ENCODE measurements at regions not wholly inside any gene's neighbourhood (a gene's known extent, or its start where the extent isn't known, plus 50 kb on each side); places are given as distances from the start of the nearest gene placed in this dataset.

DNA sequence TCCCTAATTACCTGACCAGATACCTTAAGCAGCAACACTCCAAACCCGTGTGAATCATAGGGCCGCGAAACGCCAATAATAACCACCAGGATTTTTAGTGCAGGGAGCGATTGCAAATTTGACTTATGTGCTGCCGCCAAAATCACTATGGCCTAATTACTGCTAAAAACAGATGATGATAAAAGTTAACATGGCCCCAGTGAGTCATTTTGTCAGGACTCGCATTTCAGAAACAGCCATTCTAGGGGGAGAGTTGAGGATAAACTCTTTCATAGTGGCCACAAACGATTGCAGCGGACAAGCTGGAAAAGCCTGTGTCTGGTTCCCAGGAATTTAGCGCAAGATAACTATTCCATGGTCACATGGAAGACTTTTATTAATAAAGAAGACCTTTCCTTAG is 103.4 kb downstream of the HLX start:
- DNase-seq (ENCODE audit: low read depth in 2 of 2), result no peak

DNA sequence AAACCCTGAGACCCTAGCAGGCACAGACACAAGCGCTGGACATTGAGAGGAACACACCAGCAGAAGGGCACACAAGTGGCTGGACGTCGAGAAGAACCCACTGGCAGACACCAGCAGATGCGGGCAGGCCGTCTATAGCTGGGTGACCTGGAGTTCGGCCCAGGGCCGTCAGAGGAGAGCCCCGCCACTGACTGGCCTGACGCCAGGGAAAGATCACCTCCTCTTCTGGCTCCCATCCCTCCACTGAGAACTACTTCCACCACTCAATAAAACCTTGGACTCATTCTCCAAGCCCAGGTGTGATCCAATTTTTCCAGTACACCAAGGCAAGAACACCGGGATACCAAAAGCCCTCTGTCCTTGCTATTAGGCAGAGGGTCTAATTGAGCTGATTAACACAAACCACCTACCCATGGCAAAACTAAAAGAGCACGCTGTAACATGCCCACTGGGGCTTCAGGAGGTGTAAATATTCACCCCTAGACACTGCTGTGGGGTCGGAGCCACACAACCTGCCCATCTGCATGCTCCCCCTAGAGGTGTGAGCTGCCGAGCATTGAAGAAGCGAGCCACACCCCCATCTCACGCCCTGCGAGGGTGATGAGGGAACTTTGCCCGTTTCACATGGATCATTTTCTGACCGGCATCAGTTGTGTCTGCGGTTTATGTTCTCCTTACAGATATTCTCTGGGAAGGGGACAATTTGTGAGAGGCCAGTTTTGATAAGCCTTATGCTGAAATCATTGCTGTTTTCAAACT is 104.8 kb downstream of the HLX start:
- DNase-seq (ENCODE audit: low read depth in 2 of 2), result no peak

DNA sequence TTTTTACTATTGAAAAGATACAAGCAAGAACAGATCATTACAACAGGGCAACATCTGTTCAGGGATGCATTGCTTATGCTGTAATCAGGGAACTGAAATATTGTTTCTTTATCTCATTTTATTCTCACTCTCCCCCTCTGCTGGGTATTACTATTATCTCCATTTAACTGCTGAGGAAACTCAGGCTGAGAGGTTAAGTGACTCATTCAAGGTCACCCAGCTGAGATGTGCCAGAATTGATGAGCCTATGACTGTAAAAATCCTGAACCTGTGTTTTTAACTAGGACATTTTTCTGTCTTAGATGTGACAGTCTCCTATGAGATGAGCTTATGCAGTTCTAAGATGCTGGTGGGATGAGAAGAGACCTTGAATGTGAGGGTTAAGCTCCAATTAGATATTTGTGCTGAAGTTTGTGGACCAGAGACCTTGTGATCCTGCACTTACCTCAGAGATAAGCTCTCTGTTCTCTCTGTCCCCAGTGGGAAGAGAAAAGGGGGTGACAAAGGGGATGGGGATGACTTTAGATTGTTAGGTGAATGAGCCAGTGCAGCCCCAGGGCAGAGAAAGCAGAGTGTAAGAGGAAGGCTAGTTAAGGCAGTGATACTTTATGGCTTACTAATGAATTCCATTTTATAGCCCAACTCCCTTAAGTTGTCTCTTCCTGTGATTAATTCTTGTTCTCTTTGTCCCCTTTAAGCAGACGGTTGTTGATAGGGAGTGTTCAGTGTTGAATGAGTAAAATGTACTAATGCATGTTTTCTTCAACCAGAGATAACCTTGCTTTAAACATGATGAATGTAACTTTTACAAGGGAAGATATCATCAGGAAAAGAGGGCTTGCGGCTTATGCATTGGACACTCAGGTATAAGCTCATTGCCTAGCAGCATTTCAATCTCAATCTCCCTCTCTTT is 111.4 kb downstream of the HLX start:
- peak in 1 of 2 experiments; percentile 44 for DNase-seq (ENCODE audit: low read depth in 2 of 2)

DNA sequence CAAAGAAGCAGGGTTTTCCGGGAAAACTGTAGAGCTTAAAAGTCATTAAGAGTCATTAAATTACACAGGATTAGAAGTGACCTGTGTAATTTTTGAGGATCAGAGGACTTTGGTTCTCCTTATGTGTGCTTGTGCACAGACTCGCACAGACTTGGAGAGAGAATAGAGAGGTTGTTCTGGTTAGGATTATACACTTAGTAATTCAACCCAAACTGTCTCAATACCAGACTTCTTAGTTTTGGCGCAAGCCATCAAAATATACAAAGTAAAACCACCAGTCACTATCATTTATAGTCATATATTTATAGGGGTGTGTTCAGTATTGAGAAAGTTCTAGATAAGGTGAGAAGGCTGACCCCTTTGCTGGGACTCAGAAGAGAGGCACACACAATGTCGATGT is 112.3 kb downstream of the HLX start:
- no peak for DNase-seq (ENCODE audit: low read depth in 2 of 2)

DNA sequence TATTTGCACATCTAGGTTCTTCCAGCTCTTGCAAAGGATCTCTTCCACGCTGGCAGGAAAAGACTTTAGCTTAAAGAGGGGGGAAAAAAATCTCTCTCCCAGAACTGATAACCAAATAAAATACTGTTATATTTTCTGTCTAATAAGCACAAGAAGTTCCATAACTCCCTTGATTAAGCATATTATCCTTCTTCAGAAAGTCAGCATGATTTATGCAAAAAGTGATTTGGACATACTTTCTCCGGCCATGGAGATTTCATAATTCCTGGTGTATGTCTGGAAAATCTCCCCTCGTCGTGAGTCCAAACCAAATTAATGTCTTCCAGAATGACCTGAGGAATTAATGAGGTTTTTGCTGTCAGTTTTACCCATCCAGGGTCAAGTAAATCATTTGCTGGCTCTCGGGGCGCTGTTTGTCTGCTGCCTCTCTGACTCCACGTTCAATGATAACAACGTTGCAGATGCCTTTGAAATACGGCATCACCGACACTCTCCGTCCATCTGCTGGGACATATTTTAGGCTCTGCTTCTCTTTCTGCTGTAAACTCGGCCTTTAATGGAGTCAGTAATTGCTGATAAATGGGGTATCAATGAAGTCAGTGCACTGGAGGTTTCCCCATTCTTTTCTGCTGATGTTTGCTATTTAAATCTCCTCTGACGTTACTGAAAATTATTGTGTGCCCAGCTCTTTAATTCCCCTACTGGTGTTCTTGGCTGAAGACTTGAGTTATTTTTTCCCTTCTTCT is 112.9 kb downstream of the HLX start:
- DNase-seq (ENCODE audit: low read depth in 2 of 2), result no peak

DNA sequence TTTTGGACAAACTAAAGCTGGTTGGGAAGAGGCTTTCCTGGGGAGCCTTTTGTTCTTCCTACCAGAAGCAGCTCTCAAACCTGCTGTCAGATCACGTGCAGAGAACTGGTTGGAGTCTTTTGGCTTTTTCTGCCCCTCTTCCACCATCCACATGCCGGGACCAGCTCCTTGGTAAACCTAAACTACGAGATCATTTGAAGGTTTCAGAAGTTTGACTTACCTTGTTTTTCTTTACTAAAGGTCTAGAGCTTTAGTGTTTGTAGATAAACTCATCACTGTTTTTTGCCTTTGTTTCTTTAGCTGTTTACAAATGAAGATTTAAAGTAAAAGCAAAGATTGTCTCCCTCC is 113.4 kb downstream of the HLX start:
- no peak for DNase-seq (ENCODE audit: low read depth in 2 of 2)

DNA sequence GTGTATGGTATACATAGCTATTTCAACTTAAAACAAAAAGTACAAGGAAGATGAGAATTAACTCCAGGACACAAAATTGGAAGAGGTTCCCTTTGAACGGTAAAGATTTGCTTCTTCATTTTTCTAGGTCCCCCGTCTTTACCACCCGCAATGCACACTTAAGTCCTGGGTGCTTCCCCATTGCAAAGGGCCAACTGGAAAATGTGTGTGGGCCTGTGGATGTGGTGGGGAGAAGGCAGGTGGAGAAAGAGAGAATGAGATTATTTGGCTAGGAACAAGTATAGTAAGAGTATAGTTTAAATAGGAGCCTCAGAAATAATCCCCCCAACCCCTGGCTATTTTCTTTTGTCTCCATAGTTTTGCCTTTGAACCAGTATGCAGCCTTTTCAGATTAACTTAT is 115.4 kb downstream of the HLX start:
- DNase-seq (ENCODE audit: low read depth in 2 of 2), result no peak

DNA sequence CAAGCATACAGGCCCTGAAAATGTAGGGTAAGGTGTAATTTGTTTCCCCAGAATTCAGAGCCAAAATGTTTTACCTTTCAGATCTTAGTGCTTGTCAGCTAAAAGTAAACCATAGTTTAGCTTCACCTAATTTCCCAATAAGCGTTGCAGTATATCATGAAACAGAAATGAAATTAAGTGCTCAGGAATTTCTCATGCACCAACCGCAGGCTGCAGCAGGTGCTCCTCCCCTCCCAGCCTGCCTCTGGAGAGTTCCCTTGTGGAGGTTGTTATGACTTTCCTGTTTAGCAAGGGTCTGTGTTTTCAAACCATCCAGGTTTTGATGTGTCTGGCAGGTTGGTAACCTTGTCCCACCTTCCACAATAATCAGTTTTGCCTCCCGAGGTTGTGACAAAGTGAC is 118.5 kb downstream of the HLX start:
- DNase-seq (ENCODE audit: low read depth in 2 of 2), result no peak

DNA sequence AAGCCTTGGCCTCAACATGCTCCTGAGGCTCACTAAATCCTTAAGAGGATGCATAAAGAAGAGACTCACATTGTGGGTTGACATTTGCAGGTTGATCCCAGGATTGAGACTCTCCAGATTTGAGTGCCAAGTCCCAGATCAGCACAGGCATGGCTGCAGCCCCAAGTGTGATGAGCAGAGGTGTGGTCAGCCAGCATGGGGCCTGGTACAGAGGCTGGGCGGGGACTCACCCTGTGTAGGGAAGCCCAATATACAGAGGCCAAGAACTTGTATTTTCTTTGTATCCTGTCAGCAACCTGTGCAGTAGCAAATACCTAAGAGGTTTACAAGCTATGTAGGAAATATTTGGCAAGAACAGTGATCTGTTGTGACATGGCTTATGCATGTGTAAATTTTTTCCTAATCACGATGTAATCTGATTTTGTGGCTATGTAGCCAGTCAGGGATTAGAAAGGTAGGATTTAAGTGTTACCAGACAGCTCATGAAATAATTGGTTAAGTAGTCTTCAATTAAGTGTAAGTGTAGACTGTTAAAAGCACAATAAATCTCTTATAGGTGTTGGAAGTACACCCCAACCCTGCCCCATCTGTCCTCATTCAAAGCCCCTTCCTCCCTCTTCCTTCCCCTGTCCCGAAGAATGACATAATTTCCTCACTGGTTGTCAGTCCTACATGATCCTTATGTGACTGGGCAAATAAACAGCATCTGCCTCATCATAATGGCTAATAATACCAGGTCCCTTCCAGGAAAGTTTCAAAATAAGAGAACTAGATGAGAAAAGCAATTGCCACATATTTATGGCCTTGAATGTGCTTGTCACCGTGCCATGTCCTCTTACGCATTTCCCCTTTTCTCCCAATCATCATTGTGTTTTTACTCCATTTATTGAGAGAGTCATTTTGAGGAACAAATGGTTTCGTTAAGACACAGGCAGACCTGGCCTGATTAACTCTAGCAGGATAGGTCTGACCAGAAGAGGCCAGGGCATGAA is 120.9 kb downstream of the HLX start:
- DNase-seq (ENCODE audit: low read depth in 2 of 2), result no peak

DNA sequence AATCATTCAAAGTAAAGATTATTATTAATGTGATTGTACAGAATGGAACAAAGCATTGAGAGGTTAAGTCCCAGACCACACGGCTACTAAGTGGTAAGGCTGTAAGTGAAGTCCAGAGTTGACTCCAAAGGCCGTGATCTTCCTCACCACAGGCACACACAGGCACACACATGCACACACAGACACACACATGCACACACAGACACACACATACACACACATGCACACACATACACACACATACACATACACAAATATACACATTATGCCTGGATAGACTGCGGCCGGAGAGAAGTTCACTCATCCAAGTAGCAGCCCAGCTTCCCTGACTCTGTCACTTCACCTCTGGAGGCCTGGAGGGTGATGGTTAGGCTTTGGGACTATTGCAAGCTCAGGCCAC is 121.9 kb downstream of the HLX start:
- DNase-seq (ENCODE audit: low read depth in 2 of 2), result no peak

DNA sequence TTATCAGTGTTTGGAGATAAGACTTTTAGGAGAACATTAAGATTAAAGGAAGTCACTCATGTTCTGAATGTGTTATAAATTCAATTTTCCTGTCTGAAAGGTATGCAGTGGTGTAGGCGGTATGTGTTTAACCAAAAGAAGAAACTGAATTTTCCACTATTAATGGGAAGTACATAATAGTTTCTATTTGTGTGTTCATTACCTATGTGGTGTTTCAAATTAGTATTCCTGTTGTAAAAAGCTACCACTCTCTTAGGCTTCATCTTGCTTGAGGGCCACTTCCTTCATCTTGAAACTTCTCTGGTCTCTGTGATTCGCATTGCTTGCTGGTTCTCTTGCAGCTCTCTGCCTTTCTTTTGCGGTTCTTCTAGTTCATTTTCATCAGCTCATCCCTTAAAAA is 123.4 kb downstream of the HLX start:
- no peak for DNase-seq (ENCODE audit: low read depth in 2 of 2)

DNA sequence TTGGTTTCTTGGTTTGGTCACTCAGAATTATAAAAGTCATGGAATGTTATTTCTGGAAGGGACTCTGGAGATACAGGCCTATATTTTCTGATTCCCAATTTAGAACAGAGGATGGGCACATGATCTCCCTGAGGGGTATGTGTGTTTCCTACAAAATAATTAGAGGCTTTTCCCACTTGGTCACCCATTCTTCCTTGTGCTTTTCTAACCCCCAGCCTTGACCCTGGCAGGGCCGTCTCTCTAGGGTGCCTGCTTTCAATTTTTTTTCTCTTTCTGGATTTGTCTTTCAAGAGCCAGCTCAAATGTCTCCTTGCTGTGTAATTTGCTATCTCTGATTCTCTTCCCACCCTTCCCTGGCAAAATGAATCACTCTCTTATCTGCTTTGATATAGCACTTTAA is 131.9 kb downstream of the HLX start:
- no peak for DNase-seq (ENCODE audit: low read depth in 2 of 2)

DNA sequence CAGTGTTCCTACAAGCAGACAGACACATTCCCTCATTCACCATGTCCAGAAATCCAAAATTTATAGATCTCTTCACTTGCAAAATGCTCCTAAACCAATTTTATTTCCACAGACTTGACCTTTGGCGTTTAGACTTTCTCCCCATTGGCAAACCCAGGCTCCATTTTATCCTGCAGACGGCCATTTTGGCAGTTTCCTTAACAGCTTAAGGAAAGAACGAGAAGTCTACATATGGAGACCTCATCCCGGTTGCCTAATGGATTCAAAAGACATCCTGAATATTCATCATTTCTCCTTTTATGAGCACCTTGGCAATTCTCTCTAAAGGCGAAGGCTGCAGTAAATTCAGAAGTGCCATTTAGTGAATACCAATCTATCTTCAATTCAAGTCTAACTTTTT is 132.9 kb downstream of the HLX start:
- DNase-seq (ENCODE audit: low read depth in 2 of 2), result no peak

DNA sequence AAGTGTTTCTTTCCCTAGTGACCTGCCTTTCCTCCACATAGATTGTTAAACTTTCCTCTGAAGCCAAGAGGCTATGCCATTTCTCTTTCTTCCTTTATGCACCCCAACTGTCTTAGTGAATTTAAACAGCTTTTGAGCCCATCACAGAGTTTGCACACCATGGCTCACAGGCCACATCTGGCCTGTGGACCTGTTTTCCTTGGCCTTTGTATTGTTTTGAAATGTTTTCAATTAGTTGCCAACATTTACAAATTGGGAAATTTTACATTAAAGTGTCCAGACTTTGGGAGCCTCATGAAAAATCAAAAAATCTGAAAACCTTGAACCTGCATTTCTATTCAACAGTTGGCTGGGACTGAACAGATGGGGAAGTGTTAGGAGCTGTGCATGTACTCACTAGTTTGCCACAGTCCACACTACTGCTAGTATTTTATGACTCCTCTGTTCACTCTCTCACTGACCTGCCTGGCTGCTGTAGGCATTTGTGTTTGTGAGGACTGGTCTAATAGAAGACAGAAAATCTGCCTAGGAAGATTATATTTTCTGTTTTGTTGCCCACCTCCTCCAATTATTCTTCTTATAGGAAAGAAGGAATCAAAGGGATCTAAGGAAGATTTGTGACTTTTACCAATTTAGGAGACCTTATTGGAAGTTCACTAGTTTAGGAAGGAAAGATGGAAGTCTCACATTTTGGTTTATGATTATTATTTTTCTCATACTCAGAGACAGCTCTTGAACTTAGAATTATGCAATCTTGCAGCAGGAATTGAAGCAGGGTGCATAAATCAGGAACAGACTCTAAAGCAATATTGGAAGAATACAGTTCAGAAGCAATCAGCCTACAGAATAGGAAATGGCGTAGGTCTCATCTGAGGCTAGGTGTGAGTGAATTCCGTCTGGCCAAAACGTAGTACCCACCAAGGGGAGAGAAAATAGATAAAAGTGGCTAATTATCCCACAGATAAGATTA is 134.7 kb downstream of the HLX start:
- no peak for DNase-seq (ENCODE audit: low read depth in 2 of 2)

DNA sequence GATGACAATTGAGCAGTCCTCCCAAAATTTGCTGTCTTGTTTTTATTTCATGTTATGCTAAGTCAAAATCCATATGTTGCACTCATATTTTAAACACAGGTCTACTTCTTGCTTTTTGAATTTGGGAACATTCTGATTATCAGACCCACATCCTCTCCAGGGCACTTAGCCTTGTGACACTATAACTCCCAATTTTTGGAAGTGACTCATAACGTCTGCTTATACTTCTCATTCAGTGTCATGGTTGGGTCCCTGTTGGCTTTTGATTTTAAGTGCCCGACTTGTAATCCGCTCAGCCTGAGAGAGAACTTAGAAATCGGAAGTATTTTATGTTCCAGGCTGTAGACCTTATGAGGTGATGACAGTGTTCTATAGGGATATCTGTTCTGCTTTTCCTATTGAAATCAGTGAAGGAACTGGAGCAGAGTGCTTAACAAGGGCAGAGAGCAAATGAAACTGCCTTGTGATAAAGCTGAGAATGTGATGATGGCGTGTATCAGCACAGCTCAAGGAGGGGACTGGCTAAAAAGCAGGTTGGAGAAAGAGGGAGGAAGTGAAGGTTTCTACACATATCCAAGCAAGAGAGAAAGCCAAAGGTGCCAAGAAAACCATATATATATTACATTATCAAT is 136.0 kb downstream of the HLX start:
- DNase-seq (ENCODE audit: low read depth in 2 of 2), result no peak

DNA sequence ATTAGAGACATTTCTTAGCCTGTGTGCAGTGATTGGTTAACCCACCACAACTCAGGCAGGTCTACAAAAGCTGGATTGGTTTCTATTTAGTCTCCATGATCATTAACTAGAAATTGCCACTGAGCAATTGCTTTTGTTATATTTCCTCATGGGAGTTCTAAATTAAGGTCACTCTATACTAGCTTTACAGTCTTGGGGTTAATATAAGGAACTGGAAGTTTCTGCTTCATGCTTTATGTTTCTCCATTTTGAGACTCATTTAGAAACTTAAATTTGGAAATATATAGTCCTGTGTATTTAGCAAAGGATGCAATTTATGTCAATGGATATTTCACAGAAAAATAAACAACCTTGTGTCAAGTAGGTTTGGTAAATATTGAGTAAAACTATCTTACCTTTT is 137.5 kb downstream of the HLX start:
- DNase-seq (ENCODE audit: low read depth in 2 of 2), result no peak

DNA sequence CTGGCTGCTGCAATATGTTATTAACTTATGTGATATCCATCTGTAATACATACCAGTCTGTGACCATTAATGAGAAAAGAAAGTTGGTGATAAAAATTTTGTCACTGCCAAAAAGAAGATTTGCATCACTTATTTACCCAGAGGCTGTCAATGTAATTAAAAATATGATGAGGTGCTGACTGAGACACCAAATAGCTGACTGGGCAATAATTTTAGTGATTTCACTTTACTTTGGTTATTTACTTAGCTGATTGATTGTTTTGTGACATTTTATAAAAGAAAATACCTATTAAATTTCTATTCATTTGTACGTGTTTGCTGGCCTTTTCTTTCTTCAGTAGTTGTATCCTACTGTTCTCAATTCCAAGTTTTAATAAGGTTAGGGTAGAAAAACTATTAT is 139.2 kb downstream of the HLX start:
- no peak for DNase-seq (ENCODE audit: low read depth in 2 of 2)

DNA sequence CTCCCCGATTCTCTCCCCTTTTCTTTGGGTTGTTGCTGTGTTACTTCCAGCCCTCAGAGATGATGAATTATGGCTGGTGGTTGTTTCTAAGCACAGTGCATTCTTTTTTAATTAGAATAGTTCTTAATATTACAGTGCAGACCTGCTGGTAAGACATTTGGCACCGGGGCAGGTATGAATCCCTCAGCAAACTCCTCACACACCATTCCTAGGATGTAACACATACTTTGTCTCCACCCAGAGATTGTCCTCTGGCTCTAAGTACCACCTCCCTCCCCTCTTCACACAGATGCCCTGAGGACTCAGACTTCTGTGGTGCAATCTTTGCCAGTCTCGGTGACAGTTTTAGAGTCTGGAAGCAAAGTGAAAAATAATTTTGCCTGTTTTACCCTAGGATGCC is 143.1 kb downstream of the HLX start:
- no peak for DNase-seq (ENCODE audit: low read depth in 2 of 2)

DNA sequence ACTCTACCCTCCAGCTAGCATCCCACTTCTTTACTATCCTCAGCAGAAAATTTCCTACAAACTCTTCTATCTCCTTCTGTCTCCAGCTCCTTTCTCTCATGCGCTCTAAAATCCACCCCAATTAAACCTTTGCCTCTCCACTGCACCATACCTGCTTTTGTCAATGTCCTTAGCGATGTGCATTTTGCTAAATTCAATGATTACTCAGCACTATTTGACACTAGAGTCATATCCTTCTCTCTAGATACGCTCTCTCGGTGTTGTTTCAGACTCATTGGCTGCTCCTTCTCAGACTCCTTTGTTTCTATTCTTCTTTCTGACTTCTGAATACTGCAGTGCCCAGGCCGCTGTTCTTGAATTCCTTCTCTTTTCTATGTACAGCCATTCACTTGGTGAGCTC is 144.2 kb downstream of the HLX start:
- DNase-seq (ENCODE audit: low read depth in 2 of 2), result no peak

DNA sequence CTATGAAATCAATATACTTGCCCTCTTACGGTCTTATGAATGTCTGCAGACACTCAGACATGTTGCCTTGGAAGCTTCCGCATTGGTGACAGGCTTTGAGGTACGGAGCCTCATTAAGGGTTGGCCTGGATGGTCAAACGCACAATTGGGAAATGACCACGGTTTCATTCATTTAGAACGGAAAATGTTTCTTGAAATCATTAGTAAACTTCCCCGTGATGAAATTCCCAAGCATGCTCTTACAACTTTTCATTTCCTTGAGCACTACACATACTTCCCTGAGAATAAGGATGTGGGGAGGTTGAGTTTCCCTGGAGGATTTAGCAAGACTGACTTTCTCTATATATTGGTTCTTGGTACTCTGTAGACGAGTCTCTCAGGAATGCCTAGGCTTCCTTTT is 146.3 kb downstream of the HLX start:
- no peak for DNase-seq (ENCODE audit: low read depth in 2 of 2)

All from fibroblast of skin of left biceps (primary cell).